ENCODE measurements at regions not wholly inside any gene's neighbourhood (a gene's known extent, or its start where the extent isn't known, plus 50 kb on each side); places are given as distances from the start of the nearest gene placed in this dataset.

GRCh38 chrX:148203531-148203930 is 222.4 kb downstream of the FMR1NB start:
- 73% methylated on average over 3 of the region's 3 CpGs for WGBS
- DNase-seq (ENCODE audit: extremely low spot score) = no peak
- Histone ChIP-seq H3K4me1 (no peaks in the 10 kb centered on the region), H3K9me3 (no peaks in the 10 kb centered on the region), H3K27ac (replicated peaks in 1 of 4) (no peak overlapping the region), H3K36me3 (no peaks in the 10 kb centered on the region), H3K4me3 (no peak overlapping the region), H3K27me3 (no peaks in the 10 kb centered on the region)
- TF ChIP-seq POLR2A (IDR thresholded peaks at IDR 0.05; ENCODE audit: low read depth) (no peak), CTCF (IDR thresholded peaks at IDR 0.05) (no peak), EP300 (IDR thresholded peaks at IDR 0.05) (no peak), POLR2AphosphoS5 (IDR thresholded peaks at IDR 0.05) (no peak)
- intact Hi-C loops (cut with DNase I) = no loop called here

GRCh38 chrX:148204195-148204594 is 223.1 kb downstream of the FMR1NB start:
- no peaks in the 10 kb centered on the region for H3K36me3 ChIP-seq

GRCh38 chrX:148214786-148215185 is 233.6 kb downstream of the FMR1NB start:
- 77% methylated on average over 1 of the region's 1 CpG for WGBS
- no peak overlapping the region for H3K4me3 ChIP-seq
- H3K4me1 ChIP-seq = no peaks in the 10 kb centered on the region
- no peaks in the 10 kb centered on the region for H3K27me3 ChIP-seq
- H3K36me3 ChIP-seq = no peaks in the 10 kb centered on the region
- TF ChIP-seq EP300 (IDR thresholded peaks at IDR 0.05) (no peak), CTCF (IDR thresholded peaks at IDR 0.05) (no peak), POLR2AphosphoS5 (IDR thresholded peaks at IDR 0.05) (no peak), POLR2A (IDR thresholded peaks at IDR 0.05; ENCODE audit: low read depth) (no peak)
- H3K9me3 ChIP-seq = no peaks in the 10 kb centered on the region
- DNase-seq (ENCODE audit: extremely low spot score) = no peak
- intact Hi-C loops (cut with DNase I) = no loop called here
- no peak overlapping the region for H3K27ac ChIP-seq (replicated peaks in 1 of 4)

More at GRCh38 chrX:148204195-148204594, 223.1 kb downstream of the FMR1NB start:
- 62% methylated on average over 1 of the region's 1 CpG for WGBS
- DNase-seq (ENCODE audit: extremely low spot score) = no peak
- H3K4me3 ChIP-seq = no peak overlapping the region
- H3K27me3 ChIP-seq = no peaks in the 10 kb centered on the region
- H3K9me3 ChIP-seq = no peaks in the 10 kb centered on the region
- no peak overlapping the region for H3K27ac ChIP-seq (replicated peaks in 1 of 4)
- TF ChIP-seq POLR2AphosphoS5 (IDR thresholded peaks at IDR 0.05) (no peak), EP300 (IDR thresholded peaks at IDR 0.05) (no peak), CTCF (IDR thresholded peaks at IDR 0.05) (no peak), POLR2A (IDR thresholded peaks at IDR 0.05; ENCODE audit: low read depth) (no peak)
- H3K4me1 ChIP-seq = no peaks in the 10 kb centered on the region
- intact Hi-C loops (cut with DNase I) = no loop called here

- H3K4me3 ChIP-seq = no peak overlapping the region
- no peaks in the 10 kb centered on the region for H3K27me3 ChIP-seq
- intact Hi-C loops (cut with DNase I) = no loop called here
- 78% methylated on average over 3 of the region's 3 CpGs for WGBS
- no peaks in the 10 kb centered on the region for H3K4me1 ChIP-seq
- no peaks in the 10 kb centered on the region for H3K36me3 ChIP-seq
- no peak overlapping the region for H3K27ac ChIP-seq (replicated peaks in 1 of 4)
- H3K9me3 ChIP-seq = no peaks in the 10 kb centered on the region
- no peak for DNase-seq (ENCODE audit: extremely low spot score)
- TF ChIP-seq CTCF (IDR thresholded peaks at IDR 0.05) (no peak), POLR2AphosphoS5 (IDR thresholded peaks at IDR 0.05) (no peak), POLR2A (IDR thresholded peaks at IDR 0.05; ENCODE audit: low read depth) (no peak), EP300 (IDR thresholded peaks at IDR 0.05) (no peak)
Observed at GRCh38 chrX:148215726-148216125, 234.6 kb downstream of the FMR1NB start.

GRCh38 chrX:148223361-148223760 is 242.2 kb downstream of the FMR1NB start:
- no peaks in the 10 kb centered on the region for H3K4me1 ChIP-seq
- TF ChIP-seq EP300 (IDR thresholded peaks at IDR 0.05) = no peak
- no peak for TF ChIP-seq POLR2A (IDR thresholded peaks at IDR 0.05; ENCODE audit: low read depth)
- TF ChIP-seq POLR2AphosphoS5 (IDR thresholded peaks at IDR 0.05) = no peak
- no peak for TF ChIP-seq CTCF (IDR thresholded peaks at IDR 0.05)
- no peaks in the 10 kb centered on the region for H3K36me3 ChIP-seq
- H3K27me3 ChIP-seq = no peaks in the 10 kb centered on the region
- no peak for DNase-seq (ENCODE audit: extremely low spot score)
- 83% methylated on average over 2 of the region's 2 CpGs for WGBS
- no peak overlapping the region for H3K27ac ChIP-seq (replicated peaks in 1 of 4)
- H3K4me3 ChIP-seq = no peak overlapping the region
- H3K9me3 ChIP-seq = no peaks in the 10 kb centered on the region
- intact Hi-C loops (cut with DNase I) = no loop called here
